Trophoblast cell (in vitro differentiated cells and primary cell): ENCODE measurements at regions not wholly inside any gene's neighbourhood (a gene's known extent, or its start where the extent isn't known, plus 50 kb on each side); places are given as distances from the start of the nearest gene placed in this dataset.

Experiments
- DNase-seq, 2 donors: peaks; one replicate each; pipeline ENCODE4 v3.0.0-alpha.2; 2016
- H2AFZ ChIP-seq: 2 replicates; pipeline ENCODE4 v1.6.1; 2013; ENCODE audit warnings: low read length, moderate library complexity, mild to moderate bottlenecking; ENCODE audit not compliant: insufficient read depth, poor library complexity
- H2AK5ac ChIP-seq: 2 replicates; pipeline ENCODE4 v1.6.1; 2013; ENCODE audit warnings: mild to moderate bottlenecking, low read length
- H2BK120ac ChIP-seq: 2 replicates; pipeline ENCODE4 v1.6.1; 2013; ENCODE audit warnings: low read length, mild to moderate bottlenecking, moderate library complexity; ENCODE audit not compliant: insufficient read depth, poor library complexity
- H2BK12ac ChIP-seq: 2 replicates; pipeline ENCODE4 v1.6.1; 2013; ENCODE audit warnings: mild to moderate bottlenecking, low read length, moderate library complexity
- H2BK5ac ChIP-seq: 2 replicates; pipeline ENCODE4 v1.6.1; 2013; ENCODE audit warnings: low read length, low read depth, moderate library complexity, mild to moderate bottlenecking; ENCODE audit not compliant: poor library complexity
- H3K14ac ChIP-seq: 2 replicates; pipeline ENCODE4 v1.6.1; 2013; ENCODE audit warnings: mild to moderate bottlenecking, low read length
- H3K18ac ChIP-seq: 2 replicates; pipeline ENCODE4 v1.6.1; 2013; ENCODE audit warnings: mild to moderate bottlenecking, low read length
- H3K23ac ChIP-seq: 2 replicates; pipeline ENCODE4 v1.6.1; 2013; ENCODE audit warnings: low read length
- H3K27ac ChIP-seq: 2 replicates; pipeline ENCODE4 v1.5.1; 2013; ENCODE audit warnings: low read depth, mild to moderate bottlenecking, inconsistent platforms, low read length, moderate library complexity
- H3K27me3 ChIP-seq: 2 replicates; pipeline ENCODE4 v1.6.1; 2013; ENCODE audit warnings: inconsistent platforms, mild to moderate bottlenecking, low read length, moderate library complexity; ENCODE audit not compliant: insufficient read depth
- H3K36me3 ChIP-seq, 2 experiments: 1 replicate in 1 of 2; 2 replicates in 1 of 2; pipeline ENCODE4 v1.6.1; 2013; ENCODE audit warnings: low read length in 2 of 2, mild to moderate bottlenecking in 2 of 2, moderate library complexity in 1 of 2; ENCODE audit not compliant: insufficient read depth in 2 of 2, control insufficient read depth in 1 of 2
- H3K4ac ChIP-seq: 2 replicates; pipeline ENCODE4 v1.6.1; 2013; ENCODE audit warnings: low read depth, mild to moderate bottlenecking, low read length, moderate library complexity
- H3K4me1 ChIP-seq, 2 experiments: 1 replicate in 1 of 2; 2 replicates in 1 of 2; pipeline ENCODE4 v1.6.1; 2013; ENCODE audit warnings: low read length in 2 of 2, mild to moderate bottlenecking in 2 of 2, moderate library complexity in 1 of 2; ENCODE audit not compliant: insufficient read depth in 2 of 2, control insufficient read depth in 1 of 2
- H3K4me2 ChIP-seq: 2 replicates; pipeline ENCODE4 v1.6.1; 2013; ENCODE audit warnings: inconsistent platforms, mild to moderate bottlenecking, low read length, moderate library complexity
- H3K4me3 ChIP-seq: 2 replicates; pipeline ENCODE4 v1.5.1; 2013; ENCODE audit warnings: mild to moderate bottlenecking, low read depth, low read length, inconsistent platforms
- H3K79me1 ChIP-seq: one replicate; pipeline ENCODE4 v1.6.1; 2013; ENCODE audit warnings: low read length
- H3K79me2 ChIP-seq: 2 replicates; pipeline ENCODE4 v1.6.1; 2013; ENCODE audit warnings: low read length, mild to moderate bottlenecking; ENCODE audit not compliant: control insufficient read depth, insufficient read depth, poor library complexity
- H3K9ac ChIP-seq: 2 replicates; pipeline ENCODE4 v1.6.1; 2013; ENCODE audit warnings: mild to moderate bottlenecking, low read length
- H3K9me3 ChIP-seq: 2 replicates; pipeline ENCODE4 v1.6.1; 2013; ENCODE audit warnings: low read depth, mild to moderate bottlenecking, control low read depth, inconsistent platforms, low read length; ENCODE audit not compliant: insufficient read depth
- H4K12ac ChIP-seq: 2 replicates; pipeline ENCODE4 v1.6.1; 2013; ENCODE audit warnings: low read depth, mild to moderate bottlenecking, low read length, moderate library complexity
- H4K8ac ChIP-seq: 2 replicates; pipeline ENCODE4 v1.6.1; 2013; ENCODE audit warnings: low read depth, mild to moderate bottlenecking, low read length, moderate library complexity
- H4K91ac ChIP-seq: one replicate; pipeline ENCODE4 v1.6.1; 2013; ENCODE audit warnings: low read depth, mild to moderate bottlenecking, low read length, moderate library complexity
- WGBS: extraction: QIAGEN DNeasy Blood & Tissue Kit; methylation state at CpG from one replicate; pipeline ENCODE4 v1.1.7; 2013; ENCODE audit warnings: missing lambda C conversion rate; ENCODE audit not compliant: insufficient read length, insufficient coverage; ENCODE audit errors: extremely low coverage; 5-methylcytosine and 5-hydroxymethylcytosine counted together

- Histone ChIP-seq H3K27me3 (no peaks in the 10 kb centered on the region), H3K4me1 (peaks cover 0 to 2% of the 10 kb centered on the region in 2 experiments), H3K4me3 (no peak overlapping the region), H3K9me3 (peaks cover 3% of the 10 kb centered on the region), H3K27ac (no peak overlapping the region), H3K36me3 (no peaks in the 10 kb centered on the region), H3K4me2 (no peak overlapping the region), H4K12ac (no peak overlapping the region), H4K91ac (no peak overlapping the region), H2BK120ac (no peak overlapping the region), H3K79me1 (peaks cover 13% of the 10 kb centered on the region), H2AK5ac (no peak overlapping the region), H3K18ac (no peak overlapping the region), H4K8ac (no peak overlapping the region), H2BK5ac (no peak overlapping the region), H3K14ac (no peak overlapping the region), H3K4ac (no peak overlapping the region), H2AFZ (no peak overlapping the region), H3K9ac (no peak overlapping the region), H2BK12ac (no peak overlapping the region), H3K79me2 (no peaks in the 10 kb centered on the region), H3K23ac (no peak overlapping the region)
- DNase-seq: no peak
- no CpG with 5 or more reads among the region's 9 CpGs for WGBS
Measured at GRCh38 chr15:36329592-36329991, 249.8 kb upstream of the CDIN1 start.

DNA sequence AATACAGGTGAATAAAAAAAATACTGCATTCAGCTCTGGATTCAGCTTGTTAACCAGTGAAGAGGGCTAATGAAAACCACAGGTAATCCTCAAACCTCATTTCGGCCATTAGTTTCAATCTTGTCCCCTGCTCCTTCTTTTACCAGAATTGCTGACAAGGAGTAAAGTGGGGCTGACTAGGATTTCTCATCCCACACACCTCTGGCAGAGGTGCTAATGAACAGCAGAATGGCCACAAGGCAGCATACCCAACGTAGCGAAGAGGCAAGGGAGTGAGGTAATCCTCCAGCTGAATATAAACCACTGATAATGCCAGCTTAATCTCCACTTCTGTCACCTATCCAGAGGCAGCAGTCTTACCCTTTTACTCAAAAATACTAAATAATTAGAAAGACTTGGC lies 248.8 kb upstream of the CDIN1 start:
- no peak overlapping the region for H2AK5ac ChIP-seq
- WGBS: no CpG with 5 or more reads among the region's 3 CpGs
- no peak overlapping the region for H4K8ac ChIP-seq
- H3K4me3 ChIP-seq: no peak overlapping the region
- peaks cover 13% of the 10 kb centered on the region for H3K79me1 ChIP-seq
- no peak overlapping the region for H3K9ac ChIP-seq
- H3K23ac ChIP-seq: no peak overlapping the region
- no peak overlapping the region for H3K14ac ChIP-seq
- no peak overlapping the region for H2BK5ac ChIP-seq
- H3K4me2 ChIP-seq: no peak overlapping the region
- no peak overlapping the region for H4K12ac ChIP-seq
- H3K18ac ChIP-seq: no peak overlapping the region
- no peak overlapping the region for H3K4ac ChIP-seq
- no peak overlapping the region for H3K27ac ChIP-seq
- H4K91ac ChIP-seq: no peak overlapping the region
- no peak overlapping the region for H2AFZ ChIP-seq
- peaks cover 3% of the 10 kb centered on the region for H3K9me3 ChIP-seq
- no peaks in the 10 kb centered on the region for H3K36me3 ChIP-seq
- no peak overlapping the region for H2BK120ac ChIP-seq
- H2BK12ac ChIP-seq: no peak overlapping the region
- peaks cover 0 to 2% of the 10 kb centered on the region in 2 experiments for H3K4me1 ChIP-seq
- no peaks in the 10 kb centered on the region for H3K79me2 ChIP-seq
- DNase-seq: no peak
- no peaks in the 10 kb centered on the region for H3K27me3 ChIP-seq

DNA sequence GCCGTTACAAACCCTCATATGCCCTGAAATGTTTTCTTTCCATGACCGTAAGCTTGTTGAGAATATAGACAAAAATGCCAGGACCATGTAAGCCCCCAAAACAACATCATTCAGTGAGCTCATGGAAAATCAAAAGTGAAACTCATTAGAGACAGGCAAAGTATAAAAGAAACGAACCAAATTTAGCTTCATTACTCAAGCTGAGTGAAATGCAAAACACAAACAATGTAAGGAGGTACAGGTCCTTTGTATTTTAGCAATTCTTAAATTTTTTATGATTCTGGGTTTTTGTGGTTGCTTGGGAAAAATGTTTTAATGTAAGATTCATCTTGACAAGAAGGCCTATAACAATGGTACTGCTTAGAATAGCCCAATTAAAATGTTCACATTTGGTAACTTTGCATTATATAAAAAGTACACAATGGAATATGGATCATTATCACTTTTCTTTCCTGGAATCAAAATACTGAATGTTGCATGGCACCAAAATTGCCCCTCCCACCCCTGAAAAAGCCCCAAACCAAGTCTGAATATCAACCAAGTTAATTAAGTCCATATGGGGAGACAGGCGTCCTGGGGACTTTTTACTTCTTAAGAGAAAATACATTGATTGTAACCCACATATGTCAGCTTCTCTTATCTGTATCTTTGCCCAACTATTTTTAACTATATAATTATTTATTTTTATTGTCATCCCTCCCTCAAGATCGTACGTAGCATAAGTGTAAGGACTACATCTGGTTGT lies 247.7 kb upstream of the CDIN1 start:
- Histone ChIP-seq H3K79me1 (peaks cover 13% of the 10 kb centered on the region), H2BK120ac (no peak overlapping the region), H3K14ac (no peak overlapping the region), H3K4me3 (no peak overlapping the region), H3K36me3 (no peaks in the 10 kb centered on the region), H4K8ac (no peak overlapping the region), H4K91ac (no peak overlapping the region), H3K18ac (no peak overlapping the region), H3K4me1 (peaks cover 0 to 2% of the 10 kb centered on the region in 2 experiments), H3K27me3 (no peaks in the 10 kb centered on the region), H3K27ac (no peak overlapping the region), H2AK5ac (no peak overlapping the region), H2BK5ac (no peak overlapping the region), H4K12ac (no peak overlapping the region), H2BK12ac (no peak overlapping the region), H3K9me3 (peaks cover 3% of the 10 kb centered on the region), H3K9ac (no peak overlapping the region), H3K4ac (no peak overlapping the region), H2AFZ (no peak overlapping the region), H3K23ac (no peak overlapping the region), H3K79me2 (no peaks in the 10 kb centered on the region), H3K4me2 (no peak overlapping the region)
- WGBS: no CpG with 5 or more reads among the region's 6 CpGs
- no peak for DNase-seq

DNA sequence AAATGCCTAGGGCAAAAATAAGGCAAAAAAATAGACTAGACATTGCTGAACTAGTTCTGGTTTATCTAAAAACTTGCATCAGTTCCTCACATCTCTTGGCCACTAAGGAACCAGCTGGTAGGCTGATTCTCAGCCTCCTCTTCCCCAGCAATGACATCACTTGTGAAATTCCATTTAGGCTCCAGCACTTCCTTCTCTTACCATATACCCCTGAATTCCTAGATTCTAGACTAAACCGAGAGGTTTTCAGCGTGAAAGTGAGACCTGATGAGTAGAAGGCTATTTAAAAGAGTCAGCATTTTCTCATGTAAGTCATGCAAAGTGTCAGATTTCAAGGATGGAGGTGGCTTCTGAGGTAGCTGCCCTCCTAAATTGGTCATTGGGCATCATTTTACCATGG lies 247.1 kb upstream of the CDIN1 start:
- Histone ChIP-seq H3K4me3 (no peak overlapping the region), H4K12ac (no peak overlapping the region), H3K4me2 (no peak overlapping the region), H3K4ac (no peak overlapping the region), H3K4me1 (peaks cover 0 to 2% of the 10 kb centered on the region in 2 experiments), H3K27ac (no peak overlapping the region), H2BK120ac (no peak overlapping the region), H3K14ac (no peak overlapping the region), H2BK5ac (no peak overlapping the region), H2BK12ac (no peak overlapping the region), H4K8ac (no peak overlapping the region), H2AFZ (no peak overlapping the region), H3K9ac (no peak overlapping the region), H2AK5ac (no peak overlapping the region), H3K27me3 (no peaks in the 10 kb centered on the region), H3K79me1 (peaks cover 13% of the 10 kb centered on the region), H3K79me2 (no peaks in the 10 kb centered on the region), H3K18ac (no peak overlapping the region), H3K36me3 (no peaks in the 10 kb centered on the region), H4K91ac (no peak overlapping the region), H3K9me3 (peaks cover 3% of the 10 kb centered on the region), H3K23ac (no peak overlapping the region)
- DNase-seq: peak in 1 of 2 donors; percentile 53
- WGBS: no CpG with 5 or more reads among the region's 2 CpGs
